Endothelial cell (in vitro differentiated cells): ENCODE measurements at regions not wholly inside any gene's neighbourhood (a gene's known extent, or its start where the extent isn't known, plus 50 kb on each side); places are given as distances from the start of the nearest gene placed in this dataset.

Experiments used
- DNase-seq: peaks from one replicate; pipeline ENCODE4 v3.0.0; 2021; ENCODE audit warnings: low spot score
- H3K27ac Mint-ChIP-seq: one replicate; pipeline ENCODE4 v1.8.0; 2021; ENCODE audit warnings: mixed read lengths, inconsistent platforms; ENCODE audit not compliant: unreplicated experiment
- H3K27me3 Mint-ChIP-seq: one replicate; pipeline ENCODE4 v1.8.0; 2021; ENCODE audit warnings: mild to moderate bottlenecking, moderate library complexity, mixed read lengths, inconsistent platforms; ENCODE audit not compliant: unreplicated experiment
- H3K36me3 Mint-ChIP-seq: one replicate; pipeline ENCODE4 v1.8.0; 2021; ENCODE audit warnings: mild to moderate bottlenecking, low read depth, mixed read lengths, inconsistent platforms; ENCODE audit not compliant: unreplicated experiment
- H3K4me1 Mint-ChIP-seq: one replicate; pipeline ENCODE4 v1.8.0; 2021; ENCODE audit warnings: mild to moderate bottlenecking, mixed read lengths, inconsistent platforms; ENCODE audit not compliant: unreplicated experiment
- H3K4me3 Mint-ChIP-seq: one replicate; pipeline ENCODE4 v1.8.0; 2021; ENCODE audit warnings: mild to moderate bottlenecking, mixed read lengths, inconsistent platforms; ENCODE audit not compliant: unreplicated experiment
- H3K9me3 Mint-ChIP-seq: one replicate; pipeline ENCODE4 v1.8.0; 2021; ENCODE audit warnings: mixed read lengths, inconsistent platforms; ENCODE audit not compliant: unreplicated experiment
- CTCF ChIP-seq: fragments of 200-600 bp; sonication (generic); IDR thresholded peaks from one replicate; pipeline ENCODE4 v1.5.0; 2021; ENCODE audit warnings: antibody characterized with exemption; ENCODE audit not compliant: unreplicated experiment

- no peak for DNase-seq
- Mint-ChIP-seq H3K27ac (no peak overlapping the region), H3K9me3 (no peaks in the 10 kb centered on the region), H3K4me3 (no peak overlapping the region), H3K27me3 (peaks cover 3% of the 10 kb centered on the region), H3K4me1 (peaks cover 2% of the 10 kb centered on the region), H3K36me3 (no peaks in the 10 kb centered on the region)
- TF ChIP-seq CTCF = no peak
Measured at GRCh38 chr18:38023871-38024270, 458.3 kb upstream of the CELF4 start.

GRCh38 chr18:38022234-38022633 is 456.6 kb upstream of the CELF4 start:
- DNase-seq = no peak
- H3K4me3 Mint-ChIP-seq = no peak overlapping the region
- no peak for TF ChIP-seq CTCF
- H3K36me3 Mint-ChIP-seq = no peaks in the 10 kb centered on the region
- no peaks in the 10 kb centered on the region for H3K9me3 Mint-ChIP-seq
- no peak overlapping the region for H3K27ac Mint-ChIP-seq
- no peaks in the 10 kb centered on the region for H3K4me1 Mint-ChIP-seq
- peaks cover 1% of the 10 kb centered on the region for H3K27me3 Mint-ChIP-seq

- Mint-ChIP-seq H3K36me3 (no peaks in the 10 kb centered on the region), H3K27ac (no peak overlapping the region), H3K4me1 (no peaks in the 10 kb centered on the region), H3K27me3 (no peaks in the 10 kb centered on the region), H3K4me3 (no peak overlapping the region), H3K9me3 (no peaks in the 10 kb centered on the region)
- no peak for DNase-seq
- no peak for TF ChIP-seq CTCF
Measured at GRCh38 chr18:38019292-38019691, 453.7 kb upstream of the CELF4 start.

- Mint-ChIP-seq H3K9me3 (no peaks in the 10 kb centered on the region), H3K27ac (no peak overlapping the region)
- no peak for TF ChIP-seq CTCF
Measured at GRCh38 chr18:38010971-38011857, 445.6 kb upstream of the CELF4 start.

GRCh38 chr18:38010037-38010436 is 444.4 kb upstream of the CELF4 start:
- Mint-ChIP-seq H3K9me3 (no peaks in the 10 kb centered on the region), H3K4me3 (no peak overlapping the region), H3K36me3 (no peaks in the 10 kb centered on the region), H3K4me1 (peaks cover 15% of the 10 kb centered on the region), H3K27me3 (no peaks in the 10 kb centered on the region), H3K27ac (no peak overlapping the region)
- DNase-seq = no peak
- TF ChIP-seq CTCF = no peak

More at GRCh38 chr18:38010971-38011857, 445.6 kb upstream of the CELF4 start:
- Mint-ChIP-seq H3K36me3 (no peaks in the 10 kb centered on the region), H3K4me1 (peaks cover 14% of the 10 kb centered on the region), H3K4me3 (no peak overlapping the region), H3K27me3 (no peaks in the 10 kb centered on the region)
- no peak for DNase-seq
